ENCODE measurements at regions not wholly inside any gene's neighbourhood (a gene's known extent, or its start where the extent isn't known, plus 50 kb on each side); places are given as distances from the start of the nearest gene placed in this dataset.

DNA sequence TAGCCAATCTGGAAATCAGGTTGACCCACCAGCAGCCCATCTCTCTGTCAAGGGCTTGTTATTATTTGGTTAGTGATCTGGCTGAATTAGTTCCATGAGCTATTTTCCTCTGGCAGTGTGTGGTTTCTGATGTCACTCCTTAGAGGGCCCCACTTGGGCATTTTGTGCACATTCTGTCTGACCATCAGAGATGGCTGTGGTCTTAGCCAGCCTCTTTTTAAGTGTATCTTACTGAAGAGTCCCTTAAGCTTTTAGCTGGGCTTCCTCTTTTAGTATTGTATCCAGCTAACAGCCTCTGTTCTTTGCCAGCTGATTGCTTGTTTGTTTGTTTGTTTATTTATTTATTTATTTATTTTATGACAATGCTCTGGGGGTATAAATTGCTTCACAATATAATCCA lies 951.1 kb upstream of the CNTNAP5 start:
- no peak for DNase-seq

DNA sequence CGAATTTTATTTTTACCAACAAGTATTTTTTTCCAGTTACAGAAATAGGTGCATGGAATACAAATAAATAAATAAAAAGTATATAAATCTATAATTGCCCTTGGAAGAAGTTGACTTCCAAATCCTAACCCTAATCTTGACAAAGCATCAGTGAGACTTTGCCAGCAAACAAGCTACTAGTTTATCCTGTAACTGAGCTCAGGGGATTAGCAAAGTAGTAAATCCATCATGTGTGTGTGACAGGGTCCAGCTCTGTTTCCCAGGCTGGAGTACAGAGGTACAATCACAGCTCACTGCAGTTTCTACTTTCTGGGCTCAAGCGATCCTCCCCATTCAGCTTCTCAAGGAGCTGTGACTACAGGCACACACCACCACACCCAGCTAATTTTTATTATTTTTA lies 948.0 kb upstream of the CNTNAP5 start:
- no peak for DNase-seq

DNA sequence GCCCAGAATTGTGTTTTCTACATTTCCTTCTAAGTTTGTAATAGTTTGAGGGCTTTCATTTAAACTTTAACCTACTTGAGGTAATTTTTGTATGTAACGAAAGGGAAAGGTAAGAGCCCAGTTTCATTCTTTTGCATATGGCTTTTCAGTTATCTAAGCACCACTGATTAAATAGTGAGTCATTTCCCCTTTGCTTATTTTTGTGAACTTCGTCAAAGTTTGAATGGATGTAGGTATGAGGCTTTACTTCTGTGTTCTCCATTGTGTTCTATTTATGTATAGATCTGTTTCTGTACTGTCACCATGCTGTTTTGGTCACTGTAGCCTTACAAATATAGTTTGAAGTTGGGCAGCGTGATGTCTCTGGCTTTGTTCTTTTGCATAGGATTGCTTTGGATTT lies 944.8 kb upstream of the CNTNAP5 start:
- no peak for DNase-seq

DNA sequence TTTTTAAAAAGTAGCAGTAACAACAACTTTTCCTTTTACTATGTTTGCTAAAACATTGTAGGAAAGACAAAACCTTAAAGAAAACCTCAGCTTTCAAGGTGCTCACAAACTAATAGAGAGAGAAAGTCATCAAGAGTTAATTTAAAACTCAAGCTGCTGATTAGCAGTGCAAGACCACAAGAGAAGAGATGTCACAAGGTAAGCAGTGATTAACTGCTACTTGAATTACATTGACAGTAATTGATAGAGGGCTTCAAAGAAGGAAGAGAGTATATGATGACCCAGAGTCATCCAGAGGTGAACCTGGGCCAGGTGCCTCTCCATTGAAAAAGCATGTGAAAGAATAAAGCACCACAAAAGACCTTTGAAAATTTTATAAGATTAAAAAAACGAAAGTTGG lies 939.6 kb upstream of the CNTNAP5 start:
- no peak for DNase-seq

DNA sequence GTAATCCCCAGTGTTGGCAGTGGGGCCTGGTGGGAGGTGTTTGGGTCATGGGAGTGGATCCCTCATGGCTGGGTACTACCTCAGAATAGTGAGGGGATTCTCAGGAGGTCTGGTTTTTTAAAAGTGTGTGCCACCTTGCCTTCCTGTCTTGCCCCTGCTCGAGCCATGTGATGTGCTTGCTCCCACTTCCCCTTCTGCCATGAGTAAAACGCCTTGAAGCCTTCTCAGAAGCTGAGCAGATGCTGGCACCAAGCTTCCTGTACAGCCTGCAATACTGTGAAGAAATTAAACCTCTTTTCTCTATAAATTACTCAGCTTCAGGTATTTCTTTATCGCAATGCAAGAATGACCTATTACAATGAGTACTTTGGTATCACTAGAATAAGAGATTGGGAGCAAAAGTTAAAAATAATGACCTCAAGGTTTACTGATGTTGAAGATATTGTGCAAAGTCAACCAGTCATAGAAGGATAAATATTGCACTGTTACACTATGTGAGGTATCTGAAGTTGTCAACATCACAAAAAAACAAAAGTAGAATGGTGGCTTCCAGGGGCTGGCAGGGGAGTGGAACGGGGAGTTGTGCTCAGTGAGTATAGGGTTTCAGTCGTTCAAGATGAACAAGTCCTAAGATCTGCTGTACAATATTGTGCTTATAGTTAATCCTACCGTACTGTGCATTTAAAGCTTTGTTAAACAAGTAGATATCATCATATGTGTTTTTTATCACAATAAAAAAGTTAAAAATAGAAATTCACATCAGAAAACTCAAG lies 938.3 kb upstream of the CNTNAP5 start:
- DNase-seq: no peak

DNA sequence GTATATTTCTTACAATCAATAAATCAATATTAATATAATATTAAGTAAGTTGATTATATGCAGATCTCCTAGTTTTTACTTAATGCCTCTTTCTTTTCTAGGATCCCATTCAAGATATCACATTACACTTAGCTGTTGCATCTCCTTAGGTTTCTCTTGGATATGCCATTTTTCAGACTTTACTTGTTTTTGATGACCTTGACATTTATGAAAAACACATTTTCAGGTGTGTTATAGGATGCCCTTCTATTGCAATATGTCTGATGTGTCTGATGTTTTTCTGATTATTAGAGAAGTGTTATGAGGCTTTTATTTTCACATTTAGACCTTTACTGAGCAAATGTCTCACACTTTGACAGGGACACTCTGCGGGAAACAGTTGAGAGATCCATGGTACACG lies 933.6 kb upstream of the CNTNAP5 start:
- DNase-seq: no peak

DNA sequence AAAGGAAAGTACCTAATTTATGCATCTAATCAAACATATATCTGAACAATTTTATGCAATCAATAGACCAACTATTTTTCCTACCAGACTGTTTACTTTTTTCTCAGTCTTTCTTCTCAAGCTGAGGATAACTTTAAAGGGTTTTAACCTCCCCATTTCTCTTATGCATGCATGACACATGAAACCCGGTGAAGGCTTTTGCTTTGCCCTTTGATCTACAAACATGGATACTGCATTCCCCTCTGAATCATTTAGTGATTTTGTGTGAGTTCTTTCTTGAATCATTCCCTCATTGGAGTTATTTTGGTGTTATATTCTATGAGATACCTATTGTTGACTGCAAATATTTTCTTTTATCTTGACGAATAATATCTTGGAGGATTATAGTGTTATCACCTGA lies 931.9 kb upstream of the CNTNAP5 start:
- DNase-seq: no peak

DNA sequence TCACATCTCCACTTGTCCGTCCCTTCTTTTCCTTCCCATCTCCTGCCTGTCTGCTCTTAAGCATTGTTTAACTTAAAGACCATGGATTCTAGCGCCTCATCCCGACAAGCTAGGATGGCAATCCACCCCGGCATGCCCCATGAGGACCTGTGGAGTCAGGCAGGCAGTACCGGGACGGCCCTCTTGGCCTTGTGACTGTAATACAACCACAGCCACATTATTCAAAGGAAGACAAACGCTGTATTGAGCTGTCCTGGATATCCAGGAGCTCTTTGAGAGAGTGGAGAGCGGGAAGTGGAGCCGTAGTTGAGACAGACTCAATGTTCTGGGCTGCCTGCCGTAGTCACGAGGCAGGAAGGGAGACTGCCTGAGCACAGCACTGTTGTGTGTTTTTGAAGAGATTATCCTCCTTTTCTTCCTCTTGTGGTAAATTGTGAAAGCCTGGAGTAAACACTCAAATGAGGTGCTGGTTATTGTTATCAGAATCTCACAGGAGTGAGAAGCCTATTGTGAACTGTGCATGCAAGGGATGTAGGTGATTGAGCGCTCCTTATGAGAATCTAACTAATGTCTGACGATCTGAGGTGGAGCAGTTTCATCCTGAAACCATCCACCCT lies 929.8 kb upstream of the CNTNAP5 start:
- DNase-seq: no peak

DNA sequence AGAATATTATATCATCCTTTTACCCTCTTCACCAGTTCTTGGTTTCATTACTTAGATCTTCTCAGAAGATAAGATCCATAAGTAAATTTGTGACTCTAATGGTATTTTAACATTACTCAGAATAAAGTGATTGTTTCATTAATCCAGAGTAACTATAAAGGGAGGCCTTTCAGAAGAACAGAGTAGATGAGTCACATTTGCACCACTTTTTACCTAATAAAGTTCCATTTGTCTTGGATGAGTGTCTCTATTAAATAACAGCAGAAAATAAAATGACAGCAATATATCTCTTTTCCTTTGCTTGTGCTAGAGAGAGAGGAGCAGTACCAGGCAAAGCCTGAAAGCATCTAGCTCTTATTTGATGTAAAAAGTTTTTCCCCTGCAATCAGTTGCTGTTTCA lies 926.5 kb upstream of the CNTNAP5 start:
- DNase-seq: no peak

DNA sequence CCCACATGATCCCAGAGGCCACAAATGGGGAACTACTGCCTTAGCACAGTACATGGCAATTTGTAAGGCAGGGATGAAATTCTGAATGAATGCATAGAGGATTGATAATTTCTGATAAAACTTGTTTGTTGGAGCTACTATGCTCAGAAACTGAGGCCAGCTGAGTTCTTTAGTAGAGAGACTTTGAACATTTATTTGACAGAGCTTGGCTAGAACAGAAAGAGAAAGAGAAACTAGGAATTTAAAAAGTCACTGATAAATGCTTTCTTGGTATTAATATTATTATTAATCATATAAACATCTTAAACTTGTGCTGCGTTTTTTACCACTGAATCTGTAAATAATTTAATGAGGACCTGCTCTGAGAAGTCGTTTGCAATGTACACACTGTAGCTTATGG lies 923.7 kb upstream of the CNTNAP5 start:
- no peak for DNase-seq

DNA sequence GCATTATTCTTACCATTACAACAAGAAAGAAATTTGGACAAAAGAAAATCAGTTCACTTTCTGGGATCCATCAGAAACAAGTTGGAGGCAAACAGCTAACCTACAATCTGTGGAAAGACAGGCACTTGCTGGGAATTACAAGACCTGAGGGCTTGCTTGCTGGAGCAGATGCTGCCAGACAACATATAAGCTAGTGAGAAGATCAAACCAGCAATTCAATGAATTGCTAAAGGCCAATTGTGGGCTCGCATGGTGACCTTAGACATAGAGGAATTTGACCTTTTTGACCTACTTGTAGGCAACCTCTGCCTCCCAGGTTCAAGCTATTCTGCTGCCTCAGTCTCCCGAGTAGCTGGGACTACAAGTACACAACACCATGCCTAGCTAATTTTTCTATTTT lies 921.2 kb upstream of the CNTNAP5 start:
- no peak for DNase-seq

DNA sequence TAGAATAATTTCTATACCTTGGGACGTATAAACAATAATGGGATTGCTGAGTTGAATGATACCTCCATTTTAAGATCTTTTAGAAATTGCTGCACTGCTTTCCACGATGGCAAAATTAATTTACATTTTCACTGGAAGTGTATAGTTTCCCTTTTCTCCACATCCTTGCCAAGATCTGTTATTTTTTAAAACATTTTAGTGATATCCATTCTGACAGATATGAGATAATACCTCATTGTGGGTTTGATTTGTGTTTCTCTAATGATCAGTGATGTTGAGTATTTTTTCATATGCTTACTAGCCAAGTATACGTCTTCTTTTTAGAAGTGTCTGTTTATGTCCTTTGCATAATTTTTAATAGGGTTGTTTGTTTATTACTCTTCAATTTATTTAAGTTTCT lies 908.5 kb upstream of the CNTNAP5 start:
- DNase-seq: no peak

DNA sequence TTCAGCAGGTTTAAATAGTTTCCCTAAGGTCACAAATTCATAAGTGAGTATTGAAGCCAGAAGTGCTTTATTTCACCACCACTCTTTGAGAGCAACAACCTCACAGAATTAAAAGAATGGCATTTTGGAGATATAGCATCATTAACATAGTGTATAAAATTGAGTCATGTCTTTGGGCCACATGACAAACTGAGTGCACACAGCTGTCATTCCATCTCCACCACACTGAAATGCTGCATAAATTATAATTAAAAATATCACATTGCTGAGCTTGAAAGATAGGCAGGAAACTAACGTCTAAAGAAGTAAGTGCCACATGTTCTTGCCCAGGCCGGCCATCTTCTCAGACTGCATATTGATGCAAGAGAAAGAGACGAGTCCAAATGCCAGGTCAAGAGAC lies 897.9 kb upstream of the CNTNAP5 start:
- DNase-seq: no peak

DNA sequence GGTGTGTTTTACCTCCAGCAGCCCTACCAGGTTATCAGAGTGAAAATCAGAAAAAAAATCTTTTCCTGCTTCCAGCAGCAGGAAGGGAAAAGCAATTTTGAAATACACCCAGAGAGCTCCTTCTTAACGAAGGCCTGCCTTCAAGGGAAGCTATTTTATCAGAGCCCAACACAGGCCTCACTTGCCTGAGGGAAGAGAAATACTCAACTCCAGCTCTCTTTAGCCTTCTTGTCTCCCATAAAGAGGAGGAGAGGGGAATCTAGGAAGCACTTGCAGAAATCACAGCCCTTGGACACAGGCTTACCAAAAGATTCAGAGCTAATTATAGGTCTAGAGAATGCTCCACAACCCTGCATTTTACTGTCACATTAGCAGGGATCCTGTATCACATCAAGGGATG lies 896.1 kb upstream of the CNTNAP5 start:
- DNase-seq: no peak

DNA sequence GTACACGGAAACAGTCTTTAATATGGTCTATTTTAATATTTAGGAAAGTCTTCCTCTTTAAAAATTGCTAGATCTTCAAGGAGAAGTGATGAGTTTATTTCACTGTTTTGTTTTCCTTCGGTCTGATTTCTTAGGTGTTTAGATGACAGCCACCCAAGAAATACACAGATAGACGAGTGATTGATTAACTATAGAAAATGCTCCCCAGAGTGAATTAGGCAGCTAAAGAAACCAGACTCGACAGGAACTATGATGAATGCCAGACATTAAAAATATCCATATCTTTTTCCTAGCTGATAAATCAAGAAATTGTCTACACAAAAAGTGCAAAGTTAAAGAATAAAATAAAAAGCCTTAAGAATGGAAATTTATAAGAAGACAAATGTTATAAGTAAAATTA lies 888.7 kb upstream of the CNTNAP5 start:
- no peak for DNase-seq

DNA sequence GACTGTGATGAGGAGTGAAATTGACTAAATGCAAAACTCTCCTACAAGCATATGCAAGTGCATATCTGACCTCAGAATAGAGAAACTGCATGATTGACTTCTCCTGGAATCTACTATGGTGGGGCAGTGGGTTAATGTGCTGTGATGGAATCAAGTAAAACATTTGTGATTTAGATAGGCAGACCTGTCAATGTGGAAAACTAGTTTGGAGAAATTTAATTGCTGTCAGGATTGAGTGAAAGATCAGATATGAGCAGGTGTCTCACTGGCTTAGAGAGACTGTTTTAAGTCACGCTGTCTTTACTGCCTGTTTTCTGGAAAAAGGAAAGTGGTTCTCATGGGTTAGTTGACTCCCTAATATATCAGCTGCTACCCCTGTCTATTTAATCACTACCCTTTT lies 881.0 kb upstream of the CNTNAP5 start:
- no peak for DNase-seq

DNA sequence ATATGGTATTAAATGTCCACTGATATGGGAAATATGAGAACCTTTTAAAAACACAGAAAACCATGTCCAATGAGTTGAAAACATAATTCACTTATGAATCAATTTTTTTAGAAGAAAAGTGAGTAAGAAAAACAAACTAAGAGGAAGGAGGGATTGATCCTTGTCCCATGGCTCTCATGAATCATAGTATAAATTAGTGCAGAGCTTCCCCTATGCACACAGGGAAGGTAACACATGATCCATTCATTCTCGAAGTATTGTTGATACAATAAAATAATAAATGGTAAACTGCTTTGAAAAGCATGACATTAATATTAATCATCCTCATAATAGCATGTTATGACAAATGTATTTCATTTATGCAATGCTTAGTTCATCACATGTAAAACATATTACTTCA lies 872.0 kb upstream of the CNTNAP5 start:
- no peak for DNase-seq

DNA sequence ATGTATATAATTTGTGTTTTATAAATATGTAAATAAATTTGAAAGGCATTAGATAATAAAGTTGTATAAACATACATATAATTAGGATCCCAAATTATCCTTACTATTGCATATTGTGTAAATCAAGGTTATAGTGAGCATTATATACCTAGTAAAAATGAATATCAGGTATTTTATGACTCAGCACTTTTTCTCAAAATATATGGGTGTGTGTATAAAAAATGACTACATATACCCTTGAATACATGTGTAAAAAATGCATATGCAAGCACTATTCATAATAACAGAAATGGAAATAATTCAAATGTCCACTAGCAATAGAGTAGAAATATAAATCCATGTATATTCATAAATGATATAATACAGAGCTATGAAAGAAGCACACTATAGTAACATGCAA lies 870.9 kb upstream of the CNTNAP5 start:
- DNase-seq: no peak

DNA sequence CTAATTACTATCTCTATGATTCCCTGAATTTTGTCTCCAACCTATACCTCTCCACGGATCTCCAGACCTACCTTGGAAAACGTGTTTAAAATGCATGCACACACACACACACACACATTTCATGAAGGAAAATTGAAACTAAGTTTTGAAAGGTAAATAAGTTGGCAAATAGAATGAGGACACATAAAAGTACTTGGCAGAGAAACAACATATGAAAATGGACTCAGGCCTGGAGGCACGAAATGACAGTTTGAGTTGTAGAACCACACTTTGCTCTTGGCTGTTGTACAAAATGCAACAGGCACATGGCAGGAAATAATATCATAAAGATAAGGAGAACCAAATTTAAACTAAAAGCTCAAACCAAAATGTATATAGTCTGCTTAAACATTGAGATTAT lies 868.1 kb upstream of the CNTNAP5 start:
- DNase-seq: no peak

DNA sequence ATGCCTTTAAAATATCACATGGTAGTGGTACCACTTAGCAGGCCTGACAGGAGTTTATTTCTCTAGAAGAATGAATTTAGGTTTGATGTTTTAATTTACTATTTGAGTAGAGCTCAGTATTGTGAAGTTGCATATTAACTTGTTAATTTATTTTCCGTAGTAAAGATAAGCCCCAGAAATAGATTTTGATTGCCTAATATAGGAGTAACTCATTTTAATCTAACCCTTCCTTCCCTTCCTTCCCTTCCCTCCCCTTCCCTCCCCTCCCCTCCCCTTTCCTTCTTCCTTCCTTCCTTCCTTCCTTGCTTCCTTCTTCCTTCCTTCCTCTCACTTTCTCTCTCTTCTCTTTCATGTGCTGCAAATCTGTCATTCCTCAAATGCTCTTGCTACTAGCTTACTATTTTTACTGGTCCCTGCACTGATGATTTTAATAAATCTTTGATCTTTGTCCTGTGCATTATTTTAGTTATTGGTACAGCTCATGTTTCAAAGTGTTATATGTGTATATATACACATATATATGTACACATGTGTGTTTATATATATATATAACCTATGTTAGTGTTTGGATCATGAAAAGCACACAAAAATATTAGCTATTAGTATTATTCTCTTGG lies 862.6 kb upstream of the CNTNAP5 start:
- no peak for DNase-seq

DNA sequence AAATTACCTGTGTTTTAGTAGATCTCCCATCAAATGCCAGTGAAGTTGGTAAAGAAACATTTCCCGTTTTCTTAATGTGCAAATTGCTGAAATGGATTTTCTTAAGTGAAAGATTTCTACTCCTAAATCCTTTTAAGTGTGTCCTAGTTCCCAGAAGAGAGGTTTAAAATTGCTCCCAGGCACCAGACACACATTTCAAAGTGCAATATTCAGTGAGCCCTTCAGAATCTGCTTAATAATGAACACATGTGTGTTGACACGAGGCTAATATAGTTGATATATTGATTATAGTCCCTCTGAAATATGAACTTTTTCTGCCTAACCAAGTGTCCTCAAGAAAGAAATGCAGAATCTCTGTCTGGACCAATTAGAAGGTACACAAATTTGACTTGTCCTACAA lies 861.7 kb upstream of the CNTNAP5 start:
- no peak for DNase-seq

DNA sequence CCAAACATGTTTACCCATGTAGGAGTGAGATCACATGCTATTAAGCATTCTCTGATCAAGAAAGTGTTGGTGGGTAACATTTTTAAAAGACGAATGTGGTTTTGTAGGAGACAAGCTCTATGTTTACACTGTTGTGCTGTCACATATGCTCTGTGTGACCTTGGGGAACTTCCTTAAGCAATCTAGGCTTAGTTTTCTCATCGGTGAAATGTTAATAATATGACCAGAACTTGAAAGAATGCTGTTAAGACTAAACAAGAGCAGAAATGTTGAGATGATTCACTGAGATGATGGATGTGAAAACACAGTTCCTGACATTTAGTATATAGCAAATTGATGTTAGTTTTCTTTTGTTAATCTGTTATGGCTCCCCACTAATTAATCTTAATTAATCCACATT lies 860.9 kb upstream of the CNTNAP5 start:
- no peak for DNase-seq

DNA sequence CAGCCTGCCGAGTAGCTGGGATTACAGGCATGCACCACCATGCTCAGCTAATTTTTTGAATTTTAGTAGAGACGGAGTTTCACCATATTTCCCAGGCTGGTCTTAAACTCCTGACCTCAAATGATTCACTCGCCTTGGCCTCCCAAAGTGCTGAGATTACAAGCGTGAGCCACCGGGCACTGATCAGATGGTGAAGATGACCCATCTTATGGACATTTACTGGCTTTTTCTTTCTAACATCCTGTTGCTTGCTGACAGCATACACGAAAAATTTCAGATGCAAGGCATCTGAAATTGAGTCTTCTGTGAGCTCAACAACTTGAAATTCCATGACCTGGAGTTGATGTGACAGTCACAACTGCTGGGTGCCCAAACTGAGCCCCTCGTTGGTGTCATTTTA lies 859.5 kb upstream of the CNTNAP5 start:
- DNase-seq: no peak

DNA sequence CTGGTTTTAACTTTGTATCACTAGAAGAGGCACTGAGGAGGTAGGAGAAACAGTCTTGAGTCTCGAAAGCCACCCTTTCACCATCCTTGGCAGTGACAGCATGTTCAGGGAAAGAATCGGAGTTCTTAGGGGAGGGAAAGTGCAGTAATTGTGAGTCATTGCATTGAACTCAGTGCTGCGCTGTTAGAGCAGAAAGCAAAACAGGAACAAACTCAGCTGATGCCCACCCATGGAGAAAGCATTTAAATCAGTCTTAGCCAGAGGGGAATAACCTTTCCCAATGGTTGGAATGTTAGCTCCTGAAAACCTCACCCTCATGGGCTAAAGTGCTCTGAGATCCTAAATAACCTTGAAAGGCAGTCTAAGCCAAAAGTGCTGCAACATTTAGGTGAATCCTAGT lies 845.6 kb upstream of the CNTNAP5 start:
- no peak for DNase-seq

DNA sequence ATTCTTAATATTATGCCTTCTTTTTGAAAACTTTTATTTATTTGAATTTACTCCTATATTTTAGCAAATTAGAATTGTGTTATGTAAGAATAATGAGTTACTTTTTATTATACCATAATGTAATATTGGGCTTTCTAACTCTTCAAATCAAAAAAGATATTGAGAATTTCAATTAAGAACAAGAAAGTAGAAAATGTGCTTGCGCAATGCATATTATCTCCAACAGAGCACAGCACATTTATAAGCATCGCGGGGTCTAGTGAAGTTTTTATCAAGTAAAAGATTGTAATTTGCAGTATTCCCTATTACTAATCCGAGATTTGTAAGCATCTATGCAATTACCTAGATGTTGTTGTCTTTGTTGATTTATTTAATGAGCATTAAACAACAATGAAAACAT lies 829.1 kb upstream of the CNTNAP5 start:
- DNase-seq: no peak
